Brain microvascular endothelial cell (primary cell): ENCODE measurements at regions not wholly inside any gene's neighbourhood (a gene's known extent, or its start where the extent isn't known, plus 50 kb on each side); places are given as distances from the start of the nearest gene placed in this dataset.
"Not testable (repeated sequence)": the region's sequence is repeated elsewhere in the genome, so short reads cannot be mapped to it uniquely, and the experiment has no call there.

Experiments
- DNase-seq: peaks from one replicate; pipeline ENCODE4 v3.0.0-alpha.2; 2020
- H3K27ac ChIP-seq: fragments of 250-450 bp; sonication (Bioruptor Pico); 2 replicates; pipeline ENCODE4 v1.5.1; 2020; ENCODE audit warnings: mild to moderate bottlenecking, moderate library complexity
- H3K27me3 ChIP-seq: fragments of 250-450 bp; sonication (Bioruptor Pico); replicated peaks from 2 replicates; pipeline ENCODE4 v1.5.1; 2020; ENCODE audit warnings: mild to moderate bottlenecking
- H3K36me3 ChIP-seq: fragments of 250-450 bp; sonication (Bioruptor Pico); replicated peaks from 2 replicates; pipeline ENCODE4 v1.5.1; 2020; ENCODE audit warnings: mild to moderate bottlenecking
- H3K4me3 ChIP-seq: 2 replicates; pipeline ENCODE4 v1.5.1; 2011; ENCODE audit warnings: low read depth, mild to moderate bottlenecking, control low read depth, low read length, moderate library complexity
- CTCF ChIP-seq: IDR thresholded peaks from 2 replicates; pipeline ENCODE4 v1.5.1; 2011; ENCODE audit warnings: low read depth, mild to moderate bottlenecking, moderate library complexity, low read length, control low read depth, inconsistent platforms; ENCODE audit errors: missing control alignments
- in situ Hi-C: cut with HindIII; loops from 2 replicates; pipeline ENCODE4 v1.10.0; 2017; ENCODE audit warnings: low sequenced_read_pairs, low pct_ligation_motif_present

- Histone ChIP-seq H3K27me3 (no peaks in the 10 kb centered on the region), H3K36me3 (no peaks in the 10 kb centered on the region), H3K27ac (no peak overlapping the region), H3K4me3 (no peak overlapping the region)
- no peak for DNase-seq
- in situ Hi-C loops, result no loop called here
- no peak for TF ChIP-seq CTCF
Measured at GRCh38 chr2:11877764-11878163, 131.3 kb downstream of the LPIN1 start.

GRCh38 chr2:11885253-11885652 is 138.8 kb downstream of the LPIN1 start:
- H3K27ac ChIP-seq, H3K27me3 ChIP-seq, DNase-seq, H3K4me3 ChIP-seq, H3K36me3 ChIP-seq, in situ Hi-C loops: not testable (repeated sequence)

GRCh38 chr2:11886899-11887298 is 140.5 kb downstream of the LPIN1 start:
- H3K27me3 ChIP-seq, DNase-seq, H3K4me3 ChIP-seq, H3K27ac ChIP-seq, in situ Hi-C loops, H3K36me3 ChIP-seq: not testable (repeated sequence)

- H3K27ac ChIP-seq, result no peak overlapping the region
- H3K4me3 ChIP-seq, result no peak overlapping the region
- H3K27me3 ChIP-seq, result no peaks in the 10 kb centered on the region
- no peak for DNase-seq
- no peaks in the 10 kb centered on the region for H3K36me3 ChIP-seq
- no peak for TF ChIP-seq CTCF
- in situ Hi-C loops, result no loop called here
Measured at GRCh38 chr2:11889101-11889850, 142.8 kb downstream of the LPIN1 start.

GRCh38 chr2:11889854-11890253 is 143.4 kb downstream of the LPIN1 start:
- in situ Hi-C loops, result no loop called here
- no peak for DNase-seq
- Histone ChIP-seq H3K27me3 (no peaks in the 10 kb centered on the region), H3K4me3 (no peak overlapping the region), H3K36me3 (no peaks in the 10 kb centered on the region), H3K27ac (no peak overlapping the region)
- no peak for TF ChIP-seq CTCF

GRCh38 chr2:11891028-11891427 is 144.6 kb downstream of the LPIN1 start:
- in situ Hi-C loops, result no loop called here
- no peak for DNase-seq
- TF ChIP-seq CTCF, result no peak
- H3K36me3 ChIP-seq, result no peaks in the 10 kb centered on the region
- no peak overlapping the region for H3K4me3 ChIP-seq
- no peak overlapping the region for H3K27ac ChIP-seq
- no peaks in the 10 kb centered on the region for H3K27me3 ChIP-seq
